Epithelial cell of esophagus (primary cell): ENCODE measurements at regions not wholly inside any gene's neighbourhood (a gene's known extent, or its start where the extent isn't known, plus 50 kb on each side); places are given as distances from the start of the nearest gene placed in this dataset.

ENCODE experiments used
- DNase-seq: peaks from one replicate; pipeline ENCODE4 v3.0.0; 2010; ENCODE audit warnings: low read depth
- H3K4me3 ChIP-seq: 2 replicates; pipeline ENCODE4 v1.5.1; 2011; ENCODE audit warnings: mild to moderate bottlenecking, low read length, control low read depth
- TF ChIP-seq, protein P1 (sequence below): IDR thresholded peaks from 2 replicates; pipeline ENCODE4 v1.5.1; 2011; ENCODE audit warnings: low read depth, mild to moderate bottlenecking, low read length, control low read depth, inconsistent platforms; ENCODE audit not compliant: insufficient read depth; ENCODE audit errors: missing control alignments

DNA sequence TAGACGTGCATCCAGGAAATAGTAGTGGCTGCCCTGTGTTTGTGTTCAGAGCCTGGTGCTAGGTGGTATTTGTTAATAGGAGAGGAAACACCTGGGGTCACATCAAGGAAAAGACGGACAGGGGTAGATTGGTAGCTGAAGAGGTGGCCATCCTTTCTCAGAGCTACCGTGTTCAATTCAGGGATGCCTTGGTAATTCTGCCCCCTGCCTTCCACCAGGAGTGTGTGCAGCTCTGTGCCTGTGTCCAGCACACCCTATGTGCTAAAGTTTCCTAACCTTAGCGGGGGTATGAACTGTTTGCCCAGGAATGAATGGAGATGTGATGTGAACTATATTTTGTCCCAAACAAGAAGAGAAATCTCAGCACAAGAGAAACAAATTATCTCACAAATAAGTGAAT is 174.1 kb upstream of the MPHOSPH6 start:
- peak; percentile 47 for DNase-seq
- TF ChIP-seq, protein P1, sequence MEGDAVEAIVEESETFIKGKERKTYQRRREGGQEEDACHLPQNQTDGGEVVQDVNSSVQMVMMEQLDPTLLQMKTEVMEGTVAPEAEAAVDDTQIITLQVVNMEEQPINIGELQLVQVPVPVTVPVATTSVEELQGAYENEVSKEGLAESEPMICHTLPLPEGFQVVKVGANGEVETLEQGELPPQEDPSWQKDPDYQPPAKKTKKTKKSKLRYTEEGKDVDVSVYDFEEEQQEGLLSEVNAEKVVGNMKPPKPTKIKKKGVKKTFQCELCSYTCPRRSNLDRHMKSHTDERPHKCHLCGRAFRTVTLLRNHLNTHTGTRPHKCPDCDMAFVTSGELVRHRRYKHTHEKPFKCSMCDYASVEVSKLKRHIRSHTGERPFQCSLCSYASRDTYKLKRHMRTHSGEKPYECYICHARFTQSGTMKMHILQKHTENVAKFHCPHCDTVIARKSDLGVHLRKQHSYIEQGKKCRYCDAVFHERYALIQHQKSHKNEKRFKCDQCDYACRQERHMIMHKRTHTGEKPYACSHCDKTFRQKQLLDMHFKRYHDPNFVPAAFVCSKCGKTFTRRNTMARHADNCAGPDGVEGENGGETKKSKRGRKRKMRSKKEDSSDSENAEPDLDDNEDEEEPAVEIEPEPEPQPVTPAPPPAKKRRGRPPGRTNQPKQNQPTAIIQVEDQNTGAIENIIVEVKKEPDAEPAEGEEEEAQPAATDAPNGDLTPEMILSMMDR, result peak; percentile 63
- H3K4me3 ChIP-seq, result no peak overlapping the region

DNA sequence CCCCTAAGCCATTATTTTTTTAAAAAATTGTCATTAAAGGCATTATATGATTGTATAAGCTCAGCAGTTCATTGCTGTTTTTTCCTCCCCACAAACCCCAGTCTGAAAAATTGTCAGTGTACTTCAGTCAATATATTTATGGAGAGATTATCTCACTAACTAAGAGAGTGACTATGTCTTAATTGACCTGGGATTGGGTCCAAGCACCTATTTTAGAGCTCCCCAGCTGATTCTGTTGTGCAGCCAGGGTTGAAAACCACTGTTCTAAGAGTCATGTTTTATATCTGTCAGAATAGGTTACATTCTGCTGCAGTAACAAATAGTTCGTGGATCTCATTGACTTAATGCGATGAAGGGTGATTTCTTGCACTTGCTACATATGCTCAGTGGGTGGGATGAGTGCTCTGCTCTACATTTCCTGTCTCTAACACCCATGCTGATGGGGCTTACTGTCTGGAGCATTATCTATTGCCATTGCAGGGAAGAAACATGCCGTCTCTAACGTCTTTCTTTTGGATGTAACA is 171.2 kb upstream of the MPHOSPH6 start:
- TF ChIP-seq, protein P1, result no peak
- H3K4me3 ChIP-seq, result no peak overlapping the region
- no peak for DNase-seq

DNA sequence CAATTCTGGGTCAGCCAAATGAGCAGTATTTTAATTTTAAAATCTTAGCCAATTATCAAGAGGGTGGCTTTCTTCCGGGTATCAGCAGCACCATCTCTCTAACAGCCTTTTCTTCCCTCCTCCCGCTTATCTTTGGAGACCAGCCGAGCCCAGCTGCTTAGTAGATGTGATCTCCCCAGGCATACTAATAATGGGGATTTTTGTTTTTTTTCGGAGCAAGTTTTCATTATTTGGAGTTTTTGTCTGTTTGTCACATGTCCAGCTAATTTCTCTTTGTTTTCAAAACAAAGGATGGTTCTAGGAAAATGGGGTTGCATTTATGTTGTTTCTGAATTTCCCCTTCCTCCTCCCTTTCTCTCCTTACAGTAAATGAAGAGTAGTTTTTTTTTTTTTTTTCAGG is 170.5 kb upstream of the MPHOSPH6 start:
- H3K4me3 ChIP-seq, result no peak overlapping the region
- no peak for DNase-seq
- TF ChIP-seq, protein P1, result no peak

DNA sequence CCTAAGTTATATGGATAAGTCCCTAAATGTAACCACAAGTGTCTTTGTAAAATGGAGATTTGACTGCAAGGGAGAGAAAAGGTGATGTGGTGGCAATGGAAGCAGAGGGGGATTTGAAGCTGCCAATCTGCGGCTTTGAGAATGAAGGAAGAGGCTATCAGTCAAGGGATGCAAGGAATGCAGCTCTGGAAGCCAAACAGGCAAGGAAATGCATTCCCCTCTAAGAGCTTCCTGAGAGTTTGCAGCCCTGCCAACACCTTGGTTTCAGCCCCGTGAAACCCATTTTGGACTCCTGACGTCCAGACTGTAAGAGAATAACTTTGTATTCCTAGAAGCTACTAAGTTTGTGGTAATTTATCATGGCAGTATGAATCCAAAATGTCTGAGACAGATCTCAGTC is 167.3 kb upstream of the MPHOSPH6 start:
- TF ChIP-seq, protein P1, result no peak
- DNase-seq, result no peak
- H3K4me3 ChIP-seq, result no peak overlapping the region

DNA sequence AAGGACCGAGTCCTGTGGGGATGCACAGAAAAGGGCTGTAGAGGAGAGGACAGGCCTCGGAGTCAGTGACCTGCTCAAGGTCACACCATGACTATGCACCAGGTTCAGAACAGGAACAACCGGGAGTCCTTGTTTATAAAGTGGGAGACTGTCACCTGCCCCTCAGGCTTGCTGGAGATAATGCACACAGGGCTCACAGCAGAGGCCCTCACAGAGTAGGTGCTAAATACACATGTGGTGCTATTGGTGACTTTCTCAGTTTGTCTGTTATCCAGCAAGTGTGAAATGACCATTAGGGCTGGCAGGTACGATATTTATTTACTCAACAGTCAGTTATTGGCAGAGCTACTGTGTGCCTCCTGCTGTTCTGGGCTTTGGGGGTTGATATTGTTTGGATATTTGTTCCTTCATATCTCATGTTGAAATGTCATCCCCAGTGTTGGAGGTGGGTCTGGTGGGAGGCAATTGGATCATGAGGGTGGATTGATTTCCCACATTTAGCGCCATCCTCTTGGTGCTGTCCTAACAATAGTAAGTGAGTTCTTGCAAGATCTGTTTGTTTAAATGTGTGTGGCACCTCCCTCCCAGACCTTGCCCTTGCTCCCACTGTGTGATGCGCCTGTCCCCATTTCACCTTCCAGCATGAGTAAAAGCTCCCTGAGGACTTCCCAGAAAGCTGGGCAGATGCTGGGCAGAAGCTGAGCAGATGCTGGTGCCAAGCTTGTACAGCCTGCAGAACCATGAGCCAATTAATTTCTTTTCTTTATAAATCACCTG is 162.1 kb upstream of the MPHOSPH6 start:
- DNase-seq, result no peak
- TF ChIP-seq, protein P1, result no peak
- H3K4me3 ChIP-seq, result no peak overlapping the region

DNA sequence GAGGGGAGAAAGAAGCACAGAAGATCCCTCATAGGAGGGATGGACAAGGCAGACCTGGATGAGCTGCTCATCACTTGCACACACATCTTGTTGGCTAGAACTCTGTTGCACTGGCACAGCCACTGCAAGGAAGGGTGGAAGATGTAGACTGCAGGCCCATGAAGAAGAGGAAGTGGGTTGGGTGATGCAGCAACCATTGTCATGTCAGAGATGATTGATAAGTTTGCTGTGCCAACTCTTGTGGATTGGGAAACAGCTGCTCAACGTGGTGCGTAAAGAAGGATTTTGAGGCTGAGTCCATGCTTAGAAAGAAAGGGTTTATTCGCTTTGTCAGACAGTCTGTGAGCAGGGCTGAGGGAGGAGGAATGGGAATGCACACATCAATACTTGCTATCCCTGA is 161.4 kb upstream of the MPHOSPH6 start:
- DNase-seq, result no peak
- no peak overlapping the region for H3K4me3 ChIP-seq
- TF ChIP-seq, protein P1, result no peak
